Adipocyte (in vitro differentiated cells): ENCODE measurements at regions not wholly inside any gene's neighbourhood (a gene's known extent, or its start where the extent isn't known, plus 50 kb on each side); places are given as distances from the start of the nearest gene placed in this dataset.
A peak's percentile ranks its signal among the peaks of the same experiment; 100 is the strongest.

Experiments used
- DNase-seq: peaks from one replicate; pipeline ENCODE4 v3.0.0-alpha.2; 2015; ENCODE audit warnings: low read depth
- H3K27me3 ChIP-seq: replicated peaks from 2 replicates; pipeline ENCODE4 v1.7.0; 2013; ENCODE audit warnings: mild to moderate bottlenecking, low read length, moderate library complexity; ENCODE audit not compliant: control insufficient read depth, insufficient read depth
- H3K36me3 ChIP-seq: 2 replicates; pipeline ENCODE4 v1.7.0; 2013; ENCODE audit warnings: low read length, mild to moderate bottlenecking, moderate library complexity; ENCODE audit not compliant: control insufficient read depth, insufficient read depth, severe bottlenecking
- H3K4me1 ChIP-seq: 2 replicates; pipeline ENCODE4 v1.7.0; 2013; ENCODE audit warnings: mild to moderate bottlenecking, low read length, moderate library complexity; ENCODE audit not compliant: control insufficient read depth, insufficient read depth
- H3K4me3 ChIP-seq: 2 replicates; pipeline ENCODE4 v1.7.0; 2013; ENCODE audit warnings: mild to moderate bottlenecking, low read length, moderate library complexity
- H3K9ac ChIP-seq: 2 replicates; pipeline ENCODE4 v1.7.0; 2013; ENCODE audit warnings: mild to moderate bottlenecking, low read length, moderate library complexity
- H3K9me3 ChIP-seq: 2 replicates; pipeline ENCODE4 v1.7.0; 2013; ENCODE audit warnings: mild to moderate bottlenecking, low read length, moderate library complexity; ENCODE audit not compliant: control insufficient read depth

DNA sequence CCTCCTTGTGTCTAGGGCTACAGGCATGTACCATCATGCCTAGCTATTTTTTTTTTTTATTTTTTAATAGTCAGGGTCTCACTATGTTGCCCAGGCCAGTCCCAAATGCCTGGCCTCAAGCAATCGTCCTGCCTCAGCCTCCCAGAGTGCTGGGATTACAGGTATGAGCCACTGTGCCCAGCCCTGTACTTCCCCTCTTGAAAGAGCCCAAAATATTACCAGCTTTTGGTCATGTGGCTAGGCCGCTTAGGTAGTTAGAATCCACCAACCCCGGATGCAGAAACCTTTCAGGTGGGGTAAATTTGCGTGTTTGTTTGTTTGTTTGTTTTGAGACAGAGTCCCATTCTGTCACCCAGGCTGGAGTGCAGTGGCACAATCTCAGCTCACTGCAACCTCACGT, 132.8 kb upstream of the C2CD4B start:
- no peak overlapping the region for H3K4me3 ChIP-seq
- H3K9ac ChIP-seq = no peak overlapping the region
- H3K36me3 ChIP-seq = no peaks in the 10 kb centered on the region
- H3K4me1 ChIP-seq = peaks cover 13% of the 10 kb centered on the region
- no peak for DNase-seq
- H3K27me3 ChIP-seq = no peaks in the 10 kb centered on the region
- peaks cover 8% of the 10 kb centered on the region for H3K9me3 ChIP-seq

DNA sequence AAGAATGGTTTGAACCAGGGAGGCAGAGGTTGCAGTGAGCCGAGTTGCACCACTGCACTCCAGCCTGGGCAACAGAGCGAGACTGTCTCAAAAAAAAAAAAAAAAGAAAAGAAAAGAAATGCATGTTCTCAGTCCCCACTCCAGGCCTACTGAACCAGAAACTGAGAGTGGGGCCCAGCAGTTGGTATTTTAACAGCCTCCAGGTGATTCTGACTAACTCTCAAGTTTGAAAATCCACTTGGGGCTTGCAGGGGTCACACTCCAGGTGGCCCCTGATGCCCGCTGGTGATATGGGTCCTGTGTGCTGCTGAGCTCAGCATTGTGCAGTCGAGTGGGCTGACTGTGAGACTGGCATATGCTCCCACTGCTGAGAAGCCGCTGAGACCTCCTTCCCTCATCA, 133.7 kb upstream of the C2CD4B start:
- DNase-seq = no peak
- no peaks in the 10 kb centered on the region for H3K36me3 ChIP-seq
- H3K9ac ChIP-seq = no peak overlapping the region
- no peaks in the 10 kb centered on the region for H3K27me3 ChIP-seq
- H3K9me3 ChIP-seq = peaks cover 8% of the 10 kb centered on the region
- peaks cover 21% of the 10 kb centered on the region for H3K4me1 ChIP-seq
- H3K4me3 ChIP-seq = no peak overlapping the region

- Histone ChIP-seq H3K27me3 (no peaks in the 10 kb centered on the region), H3K4me3 (no peak overlapping the region), H3K36me3 (no peaks in the 10 kb centered on the region), H3K9ac (no peak overlapping the region), H3K9me3 (peaks cover 5% of the 10 kb centered on the region), H3K4me1 (peaks cover 21% of the 10 kb centered on the region)
- DNase-seq = no peak
Observed at GRCh38 chr15:62299541-62299940, 134.5 kb upstream of the C2CD4B start.

DNA sequence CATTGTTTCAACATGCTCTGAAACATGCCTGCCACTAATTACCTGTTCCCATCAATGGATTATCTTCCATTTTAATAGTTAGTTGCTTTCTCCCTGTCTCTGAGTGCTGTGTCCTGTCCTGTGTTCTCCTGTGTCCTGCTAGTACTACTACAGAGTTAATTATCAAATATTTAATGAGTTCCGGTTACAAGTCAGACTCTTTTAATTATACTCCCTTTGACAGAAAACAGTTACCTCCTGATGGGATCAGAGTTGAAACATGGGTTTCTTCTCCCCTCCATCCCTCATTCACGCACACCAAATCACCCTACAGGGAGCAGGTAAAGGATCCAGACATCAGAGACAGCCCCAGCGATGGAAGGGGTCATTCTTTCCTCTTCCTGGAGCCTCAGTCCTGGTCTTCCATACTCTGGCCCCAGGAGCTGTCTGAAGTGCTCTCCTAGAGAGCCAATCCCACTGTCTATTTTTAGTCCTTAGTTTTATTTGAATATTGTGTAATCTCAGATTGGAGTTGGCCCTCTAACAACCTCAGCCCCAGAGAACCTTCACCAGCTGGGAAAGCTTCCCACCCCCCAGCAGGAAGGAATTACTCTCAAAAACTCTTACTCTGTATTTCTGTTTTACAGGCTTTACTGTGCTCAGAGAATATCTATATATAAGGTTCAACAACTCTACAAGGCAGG, 137.0 kb upstream of the C2CD4B start:
- Histone ChIP-seq H3K4me3 (peak overlapping the region; percentile 77), H3K9ac (peak overlapping the region; percentile 75), H3K9me3 (no peaks in the 10 kb centered on the region), H3K27me3 (no peaks in the 10 kb centered on the region), H3K4me1 (peaks cover 27% of the 10 kb centered on the region), H3K36me3 (no peaks in the 10 kb centered on the region)
- DNase-seq = peak; percentile 32

DNA sequence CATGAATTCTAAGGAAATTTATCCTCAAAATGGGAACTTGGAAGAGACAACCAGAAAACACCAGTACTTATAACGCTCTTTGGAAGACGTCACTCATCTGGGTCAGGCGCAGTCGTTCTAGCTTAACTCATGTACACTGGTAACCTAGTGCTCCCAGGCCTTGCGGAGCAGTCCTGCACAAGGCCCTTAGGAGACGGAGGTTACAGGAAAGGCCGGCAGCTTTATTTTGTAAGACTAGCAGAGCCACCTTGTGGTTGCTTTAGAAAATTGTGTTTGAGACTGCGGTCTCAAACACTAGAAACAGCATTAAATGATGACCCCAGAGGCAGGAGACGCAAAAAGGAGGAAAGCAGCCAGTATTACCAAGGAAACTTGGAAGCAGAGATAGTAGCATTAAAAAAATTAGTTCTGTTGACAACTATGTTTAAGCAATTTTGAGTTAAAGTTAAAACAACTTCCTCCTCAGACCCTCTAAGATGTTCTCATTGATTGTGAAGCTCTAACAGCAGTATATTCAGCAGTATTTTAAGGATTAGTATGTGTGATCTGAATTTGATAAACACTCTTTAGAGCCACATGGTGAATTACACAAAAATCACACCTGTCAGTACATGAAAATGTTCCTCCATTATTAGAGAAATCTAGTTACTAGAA, 141.9 kb upstream of the C2CD4B start:
- peaks cover 6% of the 10 kb centered on the region for H3K9me3 ChIP-seq
- H3K4me3 ChIP-seq = no peak overlapping the region
- H3K9ac ChIP-seq = peak overlapping the region; percentile 42
- no peaks in the 10 kb centered on the region for H3K27me3 ChIP-seq
- peaks cover 30% of the 10 kb centered on the region for H3K4me1 ChIP-seq
- peak; percentile 86 for DNase-seq
- no peaks in the 10 kb centered on the region for H3K36me3 ChIP-seq

- Histone ChIP-seq H3K4me1 (peaks cover 26% of the 10 kb centered on the region), H3K9me3 (peaks cover 6% of the 10 kb centered on the region), H3K36me3 (no peaks in the 10 kb centered on the region), H3K27me3 (no peaks in the 10 kb centered on the region), H3K4me3 (no peak overlapping the region), H3K9ac (peak overlapping the region; percentile 20)
- DNase-seq = peak; percentile 57
Observed at GRCh38 chr15:62307551-62307950, 142.5 kb upstream of the C2CD4B start.

DNA sequence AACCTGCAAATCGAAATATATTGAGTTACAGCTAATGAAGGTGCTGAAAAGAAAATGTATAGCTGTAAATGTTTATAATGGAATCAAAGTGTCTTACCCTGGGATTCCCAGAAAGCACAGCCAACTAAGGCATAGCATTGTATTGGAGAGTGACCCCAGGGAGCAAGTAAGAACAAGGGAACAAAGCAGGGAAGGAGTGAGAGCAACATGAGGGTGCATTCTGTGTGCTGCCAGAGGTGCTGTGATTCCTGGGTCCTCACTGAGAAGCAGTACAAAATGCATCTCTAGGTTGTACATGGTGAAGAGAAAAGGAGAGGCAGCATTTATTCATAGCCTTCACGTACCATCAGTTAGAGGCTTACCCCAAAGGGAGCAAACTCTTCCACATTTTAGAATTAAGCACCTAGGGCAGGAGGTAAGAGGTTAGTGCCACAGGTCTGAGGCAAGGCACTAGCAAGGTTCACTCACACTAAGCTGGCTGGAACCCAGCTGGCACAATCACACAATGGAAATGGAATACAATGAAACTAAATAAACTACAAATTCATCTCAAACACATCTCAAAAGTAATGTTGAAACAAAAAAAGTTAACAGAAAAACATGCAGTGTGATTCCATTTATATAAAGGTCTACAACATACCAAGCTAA, 151.5 kb upstream of the C2CD4B start:
- H3K36me3 ChIP-seq = no peaks in the 10 kb centered on the region
- no peak overlapping the region for H3K9ac ChIP-seq
- peaks cover 29% of the 10 kb centered on the region for H3K9me3 ChIP-seq
- H3K4me3 ChIP-seq = no peak overlapping the region
- H3K27me3 ChIP-seq = no peaks in the 10 kb centered on the region
- H3K4me1 ChIP-seq = no peaks in the 10 kb centered on the region
- DNase-seq = no peak

GRCh38 chr15:62320259-62320658, 155.2 kb upstream of the C2CD4B start:
- Histone ChIP-seq H3K27me3 (peaks cover 5% of the 10 kb centered on the region), H3K4me1 (no peaks in the 10 kb centered on the region)

GRCh38 chr15:62323353-62323890, 158.3 kb upstream of the C2CD4B start:
- Histone ChIP-seq H3K36me3 (no peaks in the 10 kb centered on the region), H3K4me3 (no peak overlapping the region), H3K27me3 (peaks cover 5% of the 10 kb centered on the region), H3K9ac (no peak overlapping the region), H3K9me3 (peaks cover 26% of the 10 kb centered on the region), H3K4me1 (no peaks in the 10 kb centered on the region)
- DNase-seq = no peak

More at GRCh38 chr15:62320259-62320658, 155.2 kb upstream of the C2CD4B start:
- H3K9ac ChIP-seq = no peak overlapping the region
- no peak overlapping the region for H3K4me3 ChIP-seq
- no peak for DNase-seq
- H3K9me3 ChIP-seq = peaks cover 28% of the 10 kb centered on the region
- H3K36me3 ChIP-seq = no peaks in the 10 kb centered on the region

DNA sequence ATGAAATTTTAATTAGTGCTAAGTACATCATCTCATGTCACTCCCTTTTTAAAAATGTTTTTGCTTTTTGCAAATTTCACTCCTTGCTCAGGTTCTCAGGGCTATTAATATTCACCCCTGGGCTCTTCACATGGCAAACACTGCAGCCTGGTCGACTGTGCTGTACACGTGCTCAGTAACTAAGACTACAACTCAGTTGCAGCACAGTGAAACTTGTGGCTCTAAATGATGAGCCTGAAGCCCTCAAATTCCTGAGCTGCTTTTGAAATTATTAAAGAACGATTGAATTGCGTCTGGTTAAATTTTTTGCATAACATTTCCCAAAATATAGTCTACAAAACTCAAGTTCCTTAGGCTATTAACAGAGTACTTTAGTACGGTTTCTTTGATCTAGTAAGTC, 159.3 kb upstream of the C2CD4B start:
- Histone ChIP-seq H3K9ac (no peak overlapping the region), H3K4me1 (no peaks in the 10 kb centered on the region), H3K27me3 (peaks cover 5% of the 10 kb centered on the region), H3K4me3 (no peak overlapping the region), H3K36me3 (no peaks in the 10 kb centered on the region), H3K9me3 (peaks cover 19% of the 10 kb centered on the region)
- DNase-seq = no peak

DNA sequence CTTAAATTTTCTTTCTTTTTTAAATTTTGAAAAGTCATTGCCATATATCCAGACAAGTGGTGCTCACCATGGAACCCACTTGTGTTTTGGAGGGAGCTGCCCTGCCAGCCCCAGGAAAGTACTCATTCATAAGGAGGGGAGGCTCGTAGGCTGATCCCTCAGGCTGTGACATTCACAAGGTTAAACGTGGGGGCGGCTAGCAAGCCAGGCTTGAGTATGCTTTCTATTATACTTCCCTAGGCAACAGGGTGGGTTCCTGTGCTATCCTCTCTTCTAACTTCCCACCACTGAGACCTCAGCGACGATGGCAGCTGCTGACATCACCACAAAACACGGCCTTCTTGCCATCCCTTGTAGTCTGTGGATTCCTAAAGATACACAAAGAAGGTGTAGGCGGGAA, 160.5 kb upstream of the C2CD4B start:
- Histone ChIP-seq H3K4me1 (no peaks in the 10 kb centered on the region), H3K4me3 (no peak overlapping the region), H3K27me3 (peaks cover 5% of the 10 kb centered on the region), H3K9ac (no peak overlapping the region), H3K9me3 (peaks cover 7% of the 10 kb centered on the region), H3K36me3 (no peaks in the 10 kb centered on the region)
- DNase-seq = no peak
